NCI-H526 (cell line): ENCODE measurements at regions not wholly inside any gene's neighbourhood (a gene's known extent, or its start where the extent isn't known, plus 50 kb on each side); places are given as distances from the start of the nearest gene placed in this dataset.

Source experiments
- DNase-seq, 2 experiments: peaks; one replicate each; lab custom pipeline; 2025; lab: John Stamatoyannopoulos, UW

DNA sequence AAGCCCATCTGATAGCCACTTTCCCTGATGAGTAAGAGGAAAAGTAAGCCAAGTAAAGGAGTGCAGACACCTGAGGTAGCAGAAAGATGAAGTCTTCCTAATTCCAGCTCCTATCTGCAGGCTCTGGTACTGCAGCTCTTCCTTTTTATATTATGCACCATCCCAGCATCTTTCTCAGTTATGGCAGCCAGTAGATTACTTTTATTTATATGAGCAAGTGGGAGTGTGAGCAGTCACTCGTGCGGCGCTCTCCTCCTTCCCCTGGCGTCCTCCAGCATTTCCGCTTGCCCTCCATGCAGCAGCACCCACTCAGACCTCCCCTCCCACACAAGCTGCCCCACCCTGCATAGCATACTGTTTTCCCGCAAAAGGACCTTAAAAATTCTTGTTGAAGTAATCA lies 465.9 kb upstream of the DPPA4 start:
- peak in 1 of 2 experiments; percentile 6 for DNase-seq

DNA sequence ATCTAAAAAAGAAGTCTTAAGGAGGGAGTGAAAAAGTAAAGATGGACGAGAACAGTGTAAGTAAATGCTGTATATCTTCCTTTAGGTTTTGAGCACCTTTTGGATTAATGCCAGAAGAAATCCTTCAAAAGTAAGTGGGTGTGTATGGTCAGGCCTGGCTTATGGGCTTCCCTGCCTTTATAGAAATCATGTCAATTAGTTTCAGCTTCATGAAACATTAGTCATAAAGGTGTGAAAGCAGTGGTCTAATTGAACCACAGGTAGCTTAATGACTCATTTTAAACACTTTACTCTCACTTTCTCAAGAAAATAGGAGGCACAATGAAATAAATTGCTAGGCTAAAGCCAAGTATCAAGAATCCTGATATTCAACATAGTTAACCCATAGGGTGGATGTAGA lies 467.4 kb upstream of the DPPA4 start:
- no peak for DNase-seq

- DNase-seq, result no peak
Measured at GRCh38 chr3:109806929-109807328, 469.6 kb upstream of the DPPA4 start.

GRCh38 chr3:109809513-109809912 lies 472.2 kb upstream of the DPPA4 start:
- DNase-seq, result no peak

- DNase-seq, result no peak
Measured at GRCh38 chr3:109818081-109818480, 480.7 kb upstream of the DPPA4 start.

DNA sequence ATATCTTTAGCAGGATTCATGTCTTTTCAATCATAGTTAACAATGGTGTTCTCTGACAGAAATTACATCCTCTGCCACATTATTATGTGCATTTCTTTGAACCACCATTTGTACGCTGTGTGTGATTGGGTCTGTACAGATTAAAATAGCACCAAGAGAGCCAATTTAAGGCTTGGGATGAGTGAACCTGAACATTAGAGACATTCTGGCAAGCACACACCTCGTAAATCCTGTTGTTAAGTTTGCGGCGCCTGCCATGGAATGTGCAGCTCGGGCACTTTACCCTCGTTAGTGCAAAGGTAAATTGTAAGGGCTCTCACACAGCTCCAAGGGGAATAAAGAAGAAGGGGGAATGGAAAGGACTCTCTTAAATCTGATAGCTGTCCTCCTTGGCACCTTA lies 482.4 kb upstream of the DPPA4 start:
- no peak for DNase-seq

- DNase-seq, result peak in 1 of 2 experiments; percentile 17
Measured at GRCh38 chr3:109825971-109826810, 488.8 kb upstream of the DPPA4 start.

DNA sequence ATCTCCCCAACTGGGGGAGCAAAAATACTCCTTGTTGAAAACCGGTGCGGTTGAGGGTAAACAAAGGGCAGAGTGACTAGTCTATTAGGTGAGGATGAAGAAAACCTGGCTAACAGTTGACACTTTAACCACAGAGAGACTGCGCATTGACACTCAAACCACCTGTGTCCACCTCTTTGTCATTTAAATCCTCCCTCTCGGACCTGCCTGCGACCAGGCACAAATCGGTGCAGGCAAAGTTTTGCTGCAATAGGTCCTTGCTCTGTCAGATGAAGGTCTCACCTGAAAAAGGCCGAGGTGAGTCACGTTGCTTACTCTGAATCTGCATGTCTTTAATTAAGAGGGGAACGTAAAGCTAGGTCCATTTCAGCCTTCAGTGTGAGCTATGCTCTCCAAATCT lies 494.1 kb upstream of the DPPA4 start:
- no peak for DNase-seq

DNA sequence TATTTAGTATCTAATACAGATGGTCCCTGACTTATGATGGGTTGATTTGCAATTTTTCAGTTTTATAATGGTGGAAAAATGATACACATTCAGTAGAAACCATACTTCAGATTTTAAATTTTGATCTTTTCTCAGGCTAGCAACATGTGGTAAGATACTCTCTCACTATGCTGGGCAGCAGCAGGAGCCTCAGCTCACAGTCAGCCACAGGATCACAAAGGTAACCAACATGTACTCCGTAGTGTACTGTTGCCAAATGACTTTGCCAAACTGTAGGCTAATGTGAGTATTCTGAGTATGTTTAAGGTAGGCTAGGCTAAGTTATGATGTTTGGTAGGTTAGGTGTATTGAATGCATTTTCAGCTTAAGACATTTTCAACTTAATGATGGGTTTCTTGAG lies 498.6 kb upstream of the DPPA4 start:
- no peak for DNase-seq

GRCh38 chr3:109851854-109852253 lies 514.5 kb upstream of the DPPA4 start:
- DNase-seq, result no peak

DNA sequence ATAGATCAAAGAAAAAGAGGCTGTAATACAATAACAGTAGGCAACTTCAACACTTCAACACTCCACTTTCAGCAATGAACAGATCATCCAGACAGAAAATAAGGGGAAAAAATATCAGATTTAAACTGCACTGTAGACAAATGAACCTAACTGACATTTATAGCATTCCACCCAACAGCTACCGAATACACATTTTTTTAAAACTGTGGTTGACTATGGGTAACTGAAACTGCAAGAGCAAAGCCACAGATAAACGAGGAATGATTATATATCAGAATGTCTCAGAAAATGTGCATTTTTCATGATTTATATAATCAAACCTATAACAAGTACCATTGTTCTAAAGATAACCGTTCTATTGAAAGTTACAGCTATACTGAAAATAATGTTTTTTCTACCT lies 514.9 kb upstream of the DPPA4 start:
- DNase-seq, result no peak

- no peak for DNase-seq
Measured at GRCh38 chr3:109853077-109853731, 515.9 kb upstream of the DPPA4 start.

- no peak for DNase-seq
Measured at GRCh38 chr3:109863701-109864100, 526.4 kb upstream of the DPPA4 start.

DNA sequence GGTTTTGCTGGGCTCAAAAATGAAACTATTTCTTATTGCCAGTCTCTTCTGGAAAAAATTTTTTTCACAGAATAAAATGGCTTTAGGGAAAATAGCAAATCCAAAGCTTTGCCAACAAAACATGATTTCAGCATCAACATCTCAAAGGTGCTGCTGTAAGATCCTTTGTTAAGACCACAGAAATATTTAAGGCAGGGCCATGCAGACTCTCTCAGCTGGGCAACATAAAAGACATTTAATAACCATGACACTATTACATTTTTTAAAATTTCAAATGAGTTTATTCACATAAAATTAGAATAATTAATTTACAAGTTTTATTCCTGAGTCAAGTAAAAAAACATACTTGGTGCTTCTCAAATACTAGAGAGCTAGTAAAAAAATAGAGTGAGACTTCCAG lies 527.1 kb upstream of the DPPA4 start:
- DNase-seq, result no peak

- DNase-seq, result no peak
Measured at GRCh38 chr3:109869586-109869985, 532.2 kb upstream of the DPPA4 start.

DNA sequence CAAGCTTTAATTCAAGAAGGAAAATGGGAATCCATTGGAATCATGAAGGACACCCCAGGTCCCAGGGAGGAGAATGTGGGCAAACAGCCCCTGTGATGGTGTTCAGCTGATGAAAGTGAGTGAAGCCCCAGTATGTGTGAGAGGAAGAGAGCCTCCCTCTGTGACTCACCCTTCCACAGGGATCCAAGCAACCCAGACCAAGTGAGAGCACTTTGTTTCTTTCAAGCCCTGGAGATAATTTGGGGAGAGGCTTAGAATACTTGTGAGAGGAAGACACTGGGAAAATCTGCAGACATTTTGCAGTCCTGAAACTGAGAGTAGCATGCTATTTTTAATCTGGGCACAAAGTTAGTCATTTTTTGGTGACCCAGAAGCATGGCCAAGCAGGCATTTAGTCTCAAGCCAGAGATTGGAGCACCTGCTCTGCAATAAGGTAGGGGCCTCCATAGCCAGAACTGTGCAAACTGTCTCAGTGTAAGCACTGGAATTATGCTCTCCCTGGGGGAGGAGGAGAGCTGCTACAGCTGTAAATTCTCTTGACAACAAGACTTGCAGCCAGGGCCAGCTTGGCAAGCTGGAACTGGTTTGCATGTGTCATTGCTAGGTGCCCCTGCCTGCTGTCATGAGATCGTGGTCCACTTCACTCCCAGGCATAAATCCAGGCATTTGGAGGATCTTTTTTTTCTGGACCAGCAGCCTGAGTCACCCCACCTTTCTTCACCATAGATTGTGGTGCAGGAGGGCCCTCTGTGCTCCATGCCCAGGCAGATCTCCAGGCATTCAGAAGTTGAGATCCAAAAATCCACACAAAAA lies 537.8 kb upstream of the DPPA4 start:
- DNase-seq, result peak in 1 of 2 experiments; percentile 1

GRCh38 chr3:109877616-109878015 lies 540.3 kb upstream of the DPPA4 start:
- DNase-seq, result peak in 1 of 2 experiments; percentile 6

DNA sequence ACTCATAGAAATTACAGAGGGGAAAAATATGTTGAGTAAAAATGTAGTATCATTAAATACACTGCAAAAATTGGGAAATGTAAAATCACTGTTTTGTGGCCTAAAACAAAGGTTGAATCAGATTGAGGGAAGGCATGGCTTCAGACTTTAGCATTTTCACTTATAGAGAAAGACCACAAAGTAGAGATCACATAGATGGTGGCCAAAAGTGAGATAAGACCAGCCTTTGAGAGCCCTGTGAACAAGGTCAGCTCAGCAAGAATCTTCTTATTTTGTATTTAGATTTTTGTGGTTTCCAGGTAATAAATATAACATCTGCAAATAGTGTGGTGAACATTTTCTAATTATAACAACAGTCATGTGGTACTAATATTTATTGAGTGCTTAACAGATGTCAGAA lies 544.8 kb upstream of the DPPA4 start:
- no peak for DNase-seq

DNA sequence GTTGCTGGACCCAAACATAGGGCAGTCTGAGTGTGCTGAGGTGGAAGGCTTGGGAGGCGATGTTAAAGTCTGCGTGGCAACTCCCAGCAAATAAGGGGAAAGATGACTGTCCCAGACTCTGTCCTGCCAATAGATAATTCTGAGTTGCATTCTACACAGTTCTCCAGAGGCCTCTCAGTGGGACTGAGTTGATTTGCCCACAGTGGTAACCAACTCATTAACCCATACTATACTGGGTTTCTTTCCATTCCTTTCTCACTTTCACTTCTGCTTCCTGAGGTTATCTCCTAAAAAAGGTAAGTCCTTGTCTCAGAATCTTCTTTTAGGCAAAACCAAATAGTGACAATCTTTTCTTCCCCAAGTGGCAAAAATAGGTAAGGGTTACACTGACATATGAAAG lies 549.9 kb upstream of the DPPA4 start:
- DNase-seq, result no peak

DNA sequence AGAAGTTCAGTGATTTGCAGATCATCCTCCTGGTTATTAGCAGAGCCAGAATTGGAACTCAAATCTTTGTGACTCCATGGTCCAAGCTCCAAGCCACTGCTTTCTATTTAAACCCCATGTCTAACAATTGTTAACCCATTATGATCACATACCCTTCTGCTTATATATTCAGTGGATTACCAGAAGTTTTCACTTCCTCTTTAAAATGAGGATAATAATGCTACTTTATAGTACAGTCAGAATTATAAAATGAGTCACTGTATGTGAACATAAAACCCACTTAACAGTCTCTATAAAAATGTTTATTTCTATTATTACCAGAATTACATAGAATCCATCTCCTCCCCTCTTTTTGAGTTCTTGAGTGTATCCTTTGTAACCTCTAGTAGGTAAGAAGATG lies 550.7 kb upstream of the DPPA4 start:
- no peak for DNase-seq

DNA sequence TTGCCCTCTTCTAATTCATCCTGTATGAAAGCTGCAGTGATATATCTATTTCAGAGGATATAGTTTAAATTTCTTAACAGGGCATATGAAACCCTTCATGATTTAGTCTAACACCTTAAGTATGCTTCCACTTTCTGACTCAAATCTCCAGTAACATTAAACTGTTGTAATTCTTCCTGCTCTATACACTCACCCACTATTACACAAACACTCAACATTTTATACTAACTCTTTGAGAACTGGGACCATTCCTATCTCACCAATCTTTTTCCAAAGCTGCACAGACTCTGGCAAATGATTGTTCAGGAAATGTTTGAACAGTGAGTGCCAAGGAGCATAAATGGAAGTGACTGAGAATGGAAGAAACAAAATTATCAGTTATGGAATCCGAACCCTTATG lies 560.4 kb upstream of the DPPA4 start:
- DNase-seq, result no peak

GRCh38 chr3:109899925-109900324 lies 562.6 kb upstream of the DPPA4 start:
- no peak for DNase-seq

- peak; percentile 29 to 30 for DNase-seq
Measured at GRCh38 chr3:109900783-109901182, 563.4 kb upstream of the DPPA4 start.
